NCI-H2196 (cell line): ENCODE measurements at regions not wholly inside any gene's neighbourhood (a gene's known extent, or its start where the extent isn't known, plus 50 kb on each side); places are given as distances from the start of the nearest gene placed in this dataset.
"Not testable (repeated sequence)": the region's sequence is repeated elsewhere in the genome, so short reads cannot be mapped to it uniquely, and the experiment has no call there.

Experiments used
- DNase-seq: peaks from one replicate; lab custom pipeline; 2025; ENCODE audit not compliant: unreplicated experiment; lab: John Stamatoyannopoulos, UW

DNA sequence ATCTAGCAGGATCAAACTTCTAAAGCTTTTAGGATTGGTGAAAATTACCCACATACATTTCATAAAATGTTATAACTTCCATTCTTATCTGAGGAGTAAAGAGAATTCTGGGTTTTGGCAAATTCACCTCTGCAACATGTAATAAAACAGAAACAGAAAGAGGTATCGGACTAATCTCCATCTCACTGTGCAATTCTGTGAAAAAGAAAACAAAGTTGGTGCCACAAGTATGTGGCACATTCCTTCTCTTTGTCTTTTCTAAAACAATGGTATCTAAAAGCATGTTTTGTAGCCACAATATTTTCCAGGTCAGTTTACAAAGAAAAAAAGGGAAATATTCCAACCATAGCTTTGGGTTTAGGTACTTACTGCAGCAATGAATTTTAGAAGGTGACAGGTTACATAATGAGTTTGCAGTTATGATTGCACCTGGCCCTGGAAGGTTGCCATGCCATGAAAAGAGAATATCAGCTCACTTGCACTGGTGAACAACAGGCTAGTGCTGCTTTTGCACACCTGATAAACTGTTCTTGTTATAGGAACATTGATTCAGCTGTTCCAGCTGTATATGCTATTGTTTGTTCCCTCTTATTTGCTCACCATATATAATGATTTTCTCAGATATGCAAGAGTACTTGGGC, 491.3 kb upstream of the MEF2C start:
- DNase-seq, result peak; percentile 6

DNA sequence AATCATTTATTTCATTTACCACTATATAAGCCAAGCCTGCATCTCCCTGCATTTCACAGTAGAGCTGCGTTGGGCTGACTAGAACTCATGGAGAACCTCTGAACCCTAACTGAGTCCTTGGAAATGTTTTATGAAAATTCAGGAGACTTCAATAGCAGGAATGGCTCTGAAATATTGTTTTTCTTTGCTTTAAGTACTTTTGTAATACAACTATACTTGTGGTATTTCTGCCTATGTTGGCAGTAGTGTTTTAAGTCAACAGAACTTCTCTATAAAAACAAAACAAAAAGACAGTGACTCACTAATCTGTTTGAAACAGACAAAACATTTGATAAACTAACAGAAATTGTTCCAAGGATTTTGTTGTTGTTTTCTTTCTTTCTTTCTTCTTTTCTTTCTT, 489.2 kb upstream of the MEF2C start:
- DNase-seq, result no peak

DNA sequence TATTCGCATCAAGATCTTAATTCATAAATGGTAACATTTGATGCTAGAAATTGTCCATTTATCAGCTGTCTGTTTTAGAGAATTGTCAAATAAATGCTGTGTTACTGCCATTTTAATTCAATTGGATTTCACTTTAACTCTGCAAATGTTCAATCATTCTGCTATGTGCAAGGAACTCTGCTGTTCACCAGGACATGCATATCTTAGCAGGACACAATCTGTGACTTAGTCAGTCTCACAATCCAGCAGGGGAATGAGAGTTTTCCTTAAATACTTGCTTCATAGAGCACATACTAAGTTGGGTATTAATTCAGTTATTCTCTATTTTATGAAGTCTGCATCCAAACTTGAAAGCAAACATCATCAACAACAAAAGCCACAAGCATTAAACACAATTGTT, 488.7 kb upstream of the MEF2C start:
- DNase-seq, result no peak

DNA sequence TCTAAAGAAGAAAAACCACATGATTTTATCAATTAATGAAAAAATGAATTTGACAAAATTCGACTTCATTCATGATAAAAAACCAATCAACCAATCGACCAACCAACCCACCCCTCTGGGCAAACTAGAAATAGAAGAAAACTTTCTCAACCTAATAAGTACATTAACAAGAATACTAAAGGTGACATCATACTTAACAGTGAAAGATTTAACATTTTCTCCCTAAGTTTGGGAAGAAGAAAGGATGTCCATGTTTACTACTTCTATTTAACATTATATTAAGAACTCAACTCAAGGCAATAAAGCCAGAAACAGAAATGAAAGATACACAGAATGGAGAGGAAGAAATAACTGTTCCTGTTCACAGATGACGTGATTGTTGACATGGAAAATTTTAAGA, 476.1 kb upstream of the MEF2C start:
- no peak for DNase-seq

DNA sequence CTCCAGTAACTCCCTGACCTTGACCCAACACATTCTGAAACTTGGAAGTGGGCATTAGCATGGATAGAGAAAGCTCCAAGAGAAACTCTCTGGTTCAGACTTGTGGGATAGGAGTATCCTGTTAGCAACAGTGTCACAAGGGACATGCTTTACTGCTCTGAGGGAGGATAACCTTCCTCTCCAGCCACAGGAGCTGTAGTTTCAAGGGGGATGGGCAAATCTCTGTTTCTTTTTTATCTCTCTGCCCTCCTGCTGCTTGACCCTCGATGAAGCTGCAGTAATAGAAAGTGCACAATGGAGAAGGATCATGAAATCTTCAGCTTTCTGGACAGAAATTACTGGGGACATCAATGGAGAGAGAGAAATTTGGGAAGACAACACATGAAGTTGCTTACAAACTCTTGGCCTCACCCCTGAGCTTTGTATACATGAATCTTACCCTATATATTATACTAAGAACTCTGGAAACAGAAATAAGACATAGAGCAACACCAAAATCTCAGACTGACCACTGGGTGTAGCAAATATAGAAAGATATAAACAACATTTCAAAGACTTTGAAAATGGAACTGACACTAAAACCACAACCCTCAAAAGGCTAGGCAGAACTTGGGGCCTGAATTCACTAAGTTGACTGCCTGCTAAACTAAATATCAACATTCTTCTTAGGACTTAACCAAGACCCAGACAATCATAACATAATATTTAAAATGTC, 471.0 kb upstream of the MEF2C start:
- no peak for DNase-seq

DNA sequence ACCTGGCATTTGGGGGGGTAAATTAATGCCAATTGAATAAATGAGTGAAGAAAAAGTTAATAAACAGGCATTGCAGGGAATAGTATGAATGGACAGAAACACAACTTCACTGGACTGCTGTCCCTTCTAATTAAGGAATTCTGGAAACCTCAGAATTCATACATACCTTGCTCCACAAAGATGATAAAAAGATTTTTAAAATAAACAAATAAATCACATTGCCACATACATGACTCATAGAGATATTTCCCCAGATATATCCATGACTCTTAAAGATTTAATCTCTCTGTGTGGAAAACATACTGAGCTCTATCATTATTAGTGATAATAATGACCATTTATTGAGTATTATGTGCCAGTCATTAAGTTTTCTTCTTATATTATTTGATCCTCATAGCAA, 469.0 kb upstream of the MEF2C start:
- DNase-seq, result no peak

DNA sequence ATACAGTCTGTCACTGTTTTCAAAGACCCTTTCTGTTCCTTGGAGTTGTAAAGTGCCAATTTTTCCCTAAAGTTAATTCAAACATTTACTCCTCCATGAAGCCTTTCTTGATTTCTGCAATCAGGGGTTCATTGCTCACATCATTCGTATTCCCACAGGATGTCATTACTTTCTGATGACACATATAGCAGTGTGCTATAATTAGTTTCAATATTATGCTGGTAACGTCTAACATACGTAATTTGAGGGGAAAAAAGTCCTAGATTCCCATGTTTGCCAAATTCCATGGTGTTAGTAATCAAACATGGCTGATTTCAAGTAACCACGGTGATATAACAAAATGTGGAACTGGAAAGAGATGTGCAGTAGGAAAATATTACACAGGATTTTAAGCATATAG, 468.2 kb upstream of the MEF2C start:
- DNase-seq, result no peak

DNA sequence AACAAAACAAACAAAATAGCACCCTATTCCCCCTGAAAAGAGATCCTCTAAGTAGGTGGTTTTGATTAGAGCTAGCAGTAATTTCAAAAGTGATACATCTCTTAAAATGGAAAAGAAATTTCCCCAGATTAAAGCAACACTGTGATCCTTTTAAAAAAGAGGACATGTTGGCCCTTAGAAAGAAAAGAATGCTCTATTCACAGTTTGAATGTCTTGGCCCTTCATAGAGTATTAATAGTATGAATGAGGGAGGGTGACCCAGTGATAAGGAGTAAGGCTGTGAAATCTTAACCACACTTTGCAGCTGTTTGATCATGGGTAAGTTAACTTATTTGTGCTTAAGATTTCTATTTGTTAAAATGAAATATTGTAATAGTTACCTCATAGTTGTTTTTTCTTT, 467.7 kb upstream of the MEF2C start:
- no peak for DNase-seq

DNA sequence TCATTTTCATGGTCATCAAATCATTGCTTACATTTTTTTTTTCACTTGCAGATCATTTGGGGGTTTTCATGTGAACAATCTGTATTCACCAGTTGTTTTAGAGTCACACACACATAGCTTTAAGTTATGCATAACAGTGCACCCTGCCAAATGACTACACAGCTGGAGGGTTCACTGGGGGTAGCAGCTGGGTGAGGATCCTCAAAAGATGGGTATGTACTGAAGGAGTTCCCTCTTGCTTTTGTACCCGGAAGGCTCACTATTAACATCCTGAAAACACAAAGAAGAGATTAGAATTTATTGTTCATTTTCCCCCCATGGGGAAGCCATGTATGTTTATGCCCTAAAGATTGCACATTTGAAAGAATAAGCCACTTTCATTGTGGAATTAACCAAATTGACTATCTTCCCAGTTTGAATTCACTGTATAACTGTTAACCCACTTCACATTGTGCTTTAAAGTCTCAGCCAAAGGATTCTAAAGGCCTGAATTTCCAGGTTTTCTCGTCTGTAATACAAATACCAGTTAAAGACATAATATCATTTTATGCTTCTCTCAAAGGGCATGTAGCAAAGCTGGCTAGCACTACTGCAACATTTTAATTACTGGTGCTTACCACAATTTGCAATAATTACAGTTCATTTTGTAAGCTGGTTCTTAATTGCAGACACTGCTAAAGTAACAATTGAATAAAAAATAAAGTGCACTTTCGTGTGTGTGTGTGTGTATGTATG, 466.4 kb upstream of the MEF2C start:
- no peak for DNase-seq

DNA sequence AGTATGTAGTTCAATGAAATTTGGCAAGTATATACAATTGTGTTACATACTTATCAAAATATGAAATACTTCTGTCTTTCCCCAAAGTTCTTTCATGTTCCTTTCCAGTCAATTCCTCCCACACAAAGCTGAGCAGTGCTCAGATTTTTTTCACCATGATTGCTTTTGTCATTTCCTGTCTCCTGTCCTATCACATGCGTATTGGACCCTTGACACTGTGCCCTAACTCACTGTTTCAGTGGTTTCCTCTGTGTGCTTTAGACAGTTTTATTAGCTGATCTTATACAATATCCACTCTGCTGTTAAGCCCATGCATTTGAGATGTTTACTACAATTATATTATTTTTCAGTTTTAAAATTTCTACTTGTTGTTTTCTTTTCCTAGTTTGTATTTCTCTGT, 463.6 kb upstream of the MEF2C start:
- DNase-seq, result no peak

DNA sequence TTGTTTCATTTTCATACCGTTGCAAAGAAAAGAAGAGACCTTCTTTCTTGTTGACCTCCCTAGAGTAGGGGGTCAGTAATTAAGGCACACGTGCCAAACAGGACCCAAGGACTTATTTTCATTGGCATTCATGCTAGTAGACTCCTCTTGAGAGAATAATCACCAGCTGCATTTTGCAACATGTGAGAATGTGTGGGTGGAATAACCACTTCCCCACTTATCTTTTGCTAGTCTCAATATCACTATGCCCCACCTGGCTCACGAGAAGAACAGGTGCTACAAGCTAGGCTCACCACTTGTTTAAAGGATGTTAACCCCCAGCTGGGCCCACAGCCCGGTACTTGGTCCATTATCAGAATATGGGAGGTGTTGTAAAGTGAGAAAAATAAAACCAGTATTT, 460.7 kb upstream of the MEF2C start:
- DNase-seq, result peak; percentile 26

DNA sequence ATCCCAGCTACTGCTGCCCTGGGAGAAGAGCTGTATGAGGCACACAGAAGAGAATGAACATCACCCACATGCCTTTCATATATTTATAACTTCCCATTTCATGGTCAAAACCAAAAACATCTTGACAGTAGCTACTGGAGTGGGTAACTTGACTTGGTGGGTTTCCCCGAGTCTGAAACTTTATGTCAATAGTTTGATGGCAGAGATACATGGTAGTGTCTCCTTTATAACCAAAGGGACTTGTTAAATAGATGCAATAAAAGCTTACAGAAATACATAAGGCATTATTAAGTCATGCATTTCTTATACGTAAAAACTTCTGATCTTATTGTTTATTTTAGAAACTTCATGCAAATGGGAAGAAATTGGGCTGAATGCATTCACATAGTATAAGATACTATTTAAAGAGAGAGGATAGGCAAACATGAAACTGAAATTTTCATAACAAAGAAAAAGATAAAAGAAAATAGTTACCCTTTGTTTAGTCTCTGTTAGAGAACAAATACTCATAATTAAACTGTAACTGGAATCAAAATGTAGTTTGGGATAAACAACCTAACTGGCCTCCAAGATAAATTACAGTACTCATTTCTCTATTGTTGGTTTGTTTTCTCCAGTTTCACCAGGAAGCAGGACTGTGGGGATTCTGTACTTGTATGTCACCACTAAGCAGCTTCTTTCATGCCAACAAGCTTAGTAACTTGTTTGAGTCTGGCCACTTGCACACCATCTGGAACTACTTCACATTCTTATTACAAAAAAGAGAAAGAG, 459.3 kb upstream of the MEF2C start:
- no peak for DNase-seq

DNA sequence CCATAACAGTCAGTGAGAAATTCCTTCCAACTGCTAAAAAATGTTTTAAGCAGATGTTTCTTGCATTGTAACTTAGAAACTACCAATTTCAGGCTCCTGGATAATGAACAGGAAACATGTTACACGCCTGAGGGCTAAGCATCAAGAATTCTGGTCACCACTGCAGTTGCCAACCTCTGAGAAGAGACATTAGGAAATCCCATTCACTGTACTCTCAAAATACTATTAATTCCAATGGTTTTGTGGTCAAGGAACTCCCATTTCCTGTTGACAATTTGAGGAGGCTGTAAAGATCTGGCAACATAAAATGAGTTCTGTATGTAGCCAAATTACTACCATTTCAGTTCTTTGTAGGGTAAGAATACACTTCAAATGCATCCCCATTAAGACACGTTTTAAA, 456.0 kb upstream of the MEF2C start:
- DNase-seq, result no peak

DNA sequence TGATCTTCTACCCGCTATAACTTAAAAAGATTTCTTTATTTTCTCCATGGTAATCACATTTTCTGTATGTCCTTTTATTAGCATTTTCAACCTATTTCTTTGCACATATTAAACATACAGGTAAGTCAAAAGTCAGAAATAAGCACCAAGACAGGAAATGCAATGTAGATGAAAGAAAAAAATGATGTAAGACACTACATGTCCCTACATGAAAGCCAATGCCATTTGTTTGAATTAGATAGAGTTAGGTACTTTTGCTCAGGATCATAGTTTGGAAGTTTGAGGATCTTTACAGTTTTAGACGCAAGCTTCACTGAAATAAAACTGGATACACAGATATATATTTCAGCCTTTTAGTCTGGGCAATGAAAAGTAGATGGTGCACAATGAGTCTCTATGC, 453.1 kb upstream of the MEF2C start:
- no peak for DNase-seq

DNA sequence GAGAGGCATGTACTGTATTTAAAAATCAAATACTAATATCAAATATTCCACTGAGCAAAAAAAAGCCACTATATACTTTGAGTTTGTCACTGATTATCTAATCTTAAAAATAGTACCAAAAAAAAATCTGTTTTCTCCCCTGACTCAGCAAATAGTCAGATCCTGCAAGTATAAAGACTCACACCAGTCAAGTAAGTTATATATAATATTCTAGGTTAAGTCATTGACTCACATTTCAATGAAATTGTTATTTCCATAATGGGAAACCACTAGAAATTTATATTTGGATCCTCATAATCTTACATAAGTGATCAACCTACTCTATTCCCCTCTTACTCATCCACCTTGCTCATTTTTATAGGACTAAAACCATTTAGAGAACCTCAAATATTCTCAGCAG, 447.2 kb upstream of the MEF2C start:
- no peak for DNase-seq

DNA sequence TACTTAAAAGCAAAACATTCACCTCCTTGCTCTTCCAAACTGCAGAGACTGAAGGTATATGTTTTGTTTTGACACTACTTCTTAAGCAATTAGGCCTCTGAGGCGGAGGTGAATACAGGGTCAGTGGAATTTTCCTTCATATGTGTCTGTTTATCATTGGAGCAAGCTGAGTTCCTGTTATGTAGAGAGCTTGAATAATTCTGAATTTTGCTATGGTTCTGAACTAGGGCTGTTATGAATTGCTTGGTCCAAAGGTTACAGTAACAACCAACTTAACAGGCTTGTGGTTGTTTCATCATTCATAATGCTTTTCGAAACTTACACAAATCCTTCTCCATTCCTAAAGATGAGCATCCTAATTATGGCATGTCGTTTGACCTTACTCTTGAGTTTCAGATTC, 444.6 kb upstream of the MEF2C start:
- no peak for DNase-seq

DNA sequence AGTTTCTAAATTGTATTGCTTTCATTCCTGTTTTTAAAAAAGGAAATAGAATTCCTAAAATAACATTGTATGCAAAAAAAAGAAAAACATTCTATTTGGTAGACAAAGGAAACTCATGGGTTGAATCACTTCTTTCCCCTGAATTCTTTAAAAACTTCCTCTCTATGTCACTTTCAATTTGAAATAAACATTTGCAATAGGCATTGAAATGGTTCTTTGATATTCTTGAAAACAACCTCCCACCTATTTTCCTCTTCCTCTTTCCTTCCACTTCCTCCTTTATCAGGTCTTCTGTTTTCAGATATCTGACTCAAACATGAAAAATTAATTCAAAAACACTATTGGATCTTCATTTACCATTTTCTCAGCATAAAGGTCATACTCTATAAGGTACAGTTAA, 442.0 kb upstream of the MEF2C start:
- no peak for DNase-seq

DNA sequence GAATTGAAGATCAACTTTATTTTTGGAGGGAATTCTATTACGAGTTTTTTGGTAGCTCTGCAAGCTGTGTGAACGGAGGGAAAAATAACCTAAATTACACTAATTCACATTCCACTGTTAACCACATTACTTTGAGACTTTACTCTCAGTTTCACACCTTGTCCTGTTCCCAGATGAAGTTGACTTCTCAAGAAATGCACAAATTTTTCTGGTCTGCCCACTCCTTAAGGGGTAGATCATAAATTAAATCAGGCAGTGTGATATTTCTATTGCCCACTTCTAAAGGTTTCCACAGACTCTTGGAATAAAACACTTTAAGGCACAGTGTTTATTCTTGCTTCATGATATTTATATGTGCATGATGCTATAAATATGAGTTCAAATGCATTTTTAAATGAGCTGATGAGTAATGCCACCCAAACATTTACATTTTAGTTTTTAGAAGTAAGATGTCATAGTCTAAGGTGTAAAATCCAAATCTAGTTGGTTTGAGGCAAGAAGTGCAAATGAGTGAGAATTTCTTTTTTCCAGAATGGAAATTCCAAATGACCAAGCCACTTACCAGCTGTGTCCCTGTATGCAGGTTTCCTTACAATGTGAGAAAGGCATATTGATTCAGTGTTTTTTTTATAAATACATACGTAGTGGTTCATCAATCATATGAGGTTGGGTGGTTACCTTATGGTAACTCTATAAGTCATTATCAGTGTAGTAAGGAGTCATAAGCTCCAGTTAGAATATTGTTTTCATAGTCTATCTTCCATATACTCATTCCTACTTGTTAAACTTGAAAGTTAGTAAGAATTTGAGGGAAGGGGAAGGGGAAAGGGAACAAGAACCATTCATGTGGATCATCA, 437.7 kb upstream of the MEF2C start:
- no peak for DNase-seq

DNA sequence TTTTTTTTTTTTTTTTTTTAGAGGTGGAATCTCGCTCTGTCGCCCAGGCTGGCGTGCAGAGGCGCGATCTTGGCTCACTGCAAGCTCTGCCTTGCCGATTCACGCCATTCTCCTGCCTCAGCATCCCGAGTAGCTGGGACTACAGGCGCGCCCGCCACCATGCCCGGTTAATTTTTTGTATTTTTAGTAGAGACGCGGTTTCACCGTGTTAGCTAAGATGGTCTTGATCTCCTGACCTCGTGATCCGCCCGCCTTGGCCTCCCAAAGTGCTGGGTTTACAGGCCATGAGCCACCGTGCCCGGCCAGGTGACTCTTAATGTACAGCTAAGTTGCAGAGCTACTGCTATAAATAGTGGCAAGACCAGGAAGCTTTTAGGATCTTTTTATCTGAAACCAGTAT, 434.9 kb upstream of the MEF2C start:
- DNase-seq, result not testable (repeated sequence)

DNA sequence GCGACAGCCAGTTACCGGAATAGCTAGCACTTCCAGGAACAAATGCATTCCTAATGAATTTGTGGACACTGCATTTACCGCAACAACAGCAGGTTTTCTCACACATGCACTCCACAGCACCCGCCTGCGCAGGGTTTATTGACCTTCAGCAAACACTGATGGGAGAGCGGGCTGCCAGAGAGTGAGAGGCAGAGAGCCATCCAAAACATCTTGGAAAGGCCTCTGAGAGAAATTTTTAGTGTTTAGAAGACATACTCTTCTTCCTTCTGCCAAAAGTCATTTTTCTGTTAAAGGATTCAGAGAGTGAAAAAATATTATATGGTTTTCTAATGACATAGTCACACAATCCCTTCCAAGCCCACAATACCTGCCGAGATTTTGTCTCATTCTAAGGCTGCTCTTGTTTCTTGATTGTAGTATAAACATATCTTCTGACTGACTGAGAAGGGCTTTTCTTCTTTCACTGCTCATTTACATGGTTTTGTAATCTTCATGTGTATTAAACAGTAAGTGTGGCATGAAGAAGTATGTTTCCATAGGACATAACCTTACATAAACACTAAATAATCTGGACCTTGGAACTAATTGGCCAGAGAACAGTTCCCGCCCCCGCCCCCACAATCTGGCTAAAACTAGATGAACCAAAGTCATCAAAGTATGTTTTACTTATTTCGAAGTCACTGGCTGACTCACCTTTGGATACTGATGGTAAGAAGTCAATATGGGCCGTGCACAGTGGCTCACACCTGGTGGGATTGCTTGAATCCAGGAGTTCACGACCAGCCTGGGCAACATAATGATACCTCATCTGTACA, 432.5 kb upstream of the MEF2C start:
- peak; percentile 5 for DNase-seq
